Peyer's patch (tissue), 4 donors: ENCODE measurements at regions not wholly inside any gene's neighbourhood (a gene's known extent, or its start where the extent isn't known, plus 50 kb on each side); places are given as distances from the start of the nearest gene placed in this dataset.
"Not testable (repeated sequence)": the region's sequence is repeated elsewhere in the genome, so short reads cannot be mapped to it uniquely, and the experiment has no call there.

Experiments used
- DNase-seq, 3 donors: peaks; one replicate each; pipeline ENCODE4 v3.0.0-alpha.2; 2017 to 2019
- H3K27ac ChIP-seq, 4 donors: fragments of 200-600 bp; sonication (generic); one replicate each; pipeline ENCODE4 v1.5.1; 2016 to 2019
- H3K27me3 ChIP-seq, 2 donors: fragments of 200-600 bp; sonication (generic); one replicate each; pipeline ENCODE4 v1.5.1; 2019
- H3K36me3 ChIP-seq, 3 donors: fragments of 200-600 bp; sonication (generic); one replicate each; pipeline ENCODE4 v1.5.1; 2016 to 2019
- H3K4me1 ChIP-seq, 4 donors: fragments of 200-600 bp; sonication (generic); one replicate each; pipeline ENCODE4 v1.5.1; 2016 to 2019
- H3K4me3 ChIP-seq, 4 donors: fragments of 200-600 bp; sonication (generic); 1 replicate in 3 of 4; 2 replicates in 1 of 4; pipeline ENCODE4 v1.5.1; 2016 to 2019; ENCODE audit warnings: mild to moderate bottlenecking in 1 of 4
- H3K9me3 ChIP-seq, 4 donors: fragments of 200-600 bp; sonication (generic); one replicate each; pipeline ENCODE4 v1.5.1; 2016 to 2019; ENCODE audit warnings: mild to moderate bottlenecking in 1 of 4

DNA sequence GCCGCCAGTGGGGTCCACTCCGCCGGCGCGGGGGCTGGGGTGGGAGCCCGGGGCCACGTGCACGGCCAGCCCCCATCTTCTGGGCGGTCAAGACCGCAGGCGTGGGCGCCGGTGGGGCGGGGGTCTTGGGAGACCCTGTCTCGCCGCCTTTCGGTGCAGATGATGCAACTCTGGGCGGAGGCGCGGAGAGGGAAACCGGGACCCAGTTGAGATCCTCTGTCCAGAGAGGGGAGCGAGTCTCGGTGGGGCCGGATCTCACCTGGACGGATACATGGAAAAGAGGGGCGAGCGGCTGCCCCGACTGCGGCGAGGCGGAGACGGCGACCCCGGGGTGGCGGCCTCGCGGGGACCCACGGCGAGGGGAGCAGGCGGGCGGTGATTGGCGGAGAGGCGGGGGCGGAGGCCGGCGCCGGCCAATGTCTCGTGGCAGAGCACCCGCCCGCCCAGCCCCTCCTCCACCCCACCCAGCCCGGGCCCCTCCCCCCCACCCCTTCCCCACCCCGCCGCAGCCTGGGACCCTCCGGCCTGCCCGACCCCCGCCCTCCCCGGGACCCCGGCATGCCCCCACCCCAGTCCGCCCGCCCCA lies 4054.1 kb upstream of the TPTE start:
- not testable (repeated sequence) for H3K27me3 ChIP-seq, H3K4me1 ChIP-seq, H3K9me3 ChIP-seq, H3K27ac ChIP-seq, H3K36me3 ChIP-seq, DNase-seq, H3K4me3 ChIP-seq

DNA sequence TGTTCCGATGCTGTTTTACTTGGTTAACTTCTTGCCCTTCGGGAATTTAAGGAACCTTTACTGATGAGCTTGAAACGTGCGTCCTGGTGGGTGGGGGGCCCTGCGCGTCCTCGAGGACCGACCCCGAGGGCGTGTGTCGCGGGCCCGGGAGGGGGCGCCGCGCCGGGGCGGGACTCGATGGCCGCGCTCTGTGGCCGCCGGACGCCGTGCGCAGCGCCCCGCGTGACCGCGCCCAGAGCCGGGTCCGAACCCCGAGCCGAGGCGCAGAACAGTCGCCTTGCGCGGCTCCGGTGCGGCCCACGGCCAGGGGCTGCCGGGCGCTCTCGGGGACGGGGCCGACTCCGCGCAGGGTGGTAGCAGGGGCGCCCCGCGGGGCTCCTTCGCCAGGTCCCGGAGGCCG lies 4053.5 kb upstream of the TPTE start:
- not testable (repeated sequence) for DNase-seq, H3K27me3 ChIP-seq, H3K4me1 ChIP-seq, H3K36me3 ChIP-seq, H3K9me3 ChIP-seq, H3K27ac ChIP-seq, H3K4me3 ChIP-seq

DNA sequence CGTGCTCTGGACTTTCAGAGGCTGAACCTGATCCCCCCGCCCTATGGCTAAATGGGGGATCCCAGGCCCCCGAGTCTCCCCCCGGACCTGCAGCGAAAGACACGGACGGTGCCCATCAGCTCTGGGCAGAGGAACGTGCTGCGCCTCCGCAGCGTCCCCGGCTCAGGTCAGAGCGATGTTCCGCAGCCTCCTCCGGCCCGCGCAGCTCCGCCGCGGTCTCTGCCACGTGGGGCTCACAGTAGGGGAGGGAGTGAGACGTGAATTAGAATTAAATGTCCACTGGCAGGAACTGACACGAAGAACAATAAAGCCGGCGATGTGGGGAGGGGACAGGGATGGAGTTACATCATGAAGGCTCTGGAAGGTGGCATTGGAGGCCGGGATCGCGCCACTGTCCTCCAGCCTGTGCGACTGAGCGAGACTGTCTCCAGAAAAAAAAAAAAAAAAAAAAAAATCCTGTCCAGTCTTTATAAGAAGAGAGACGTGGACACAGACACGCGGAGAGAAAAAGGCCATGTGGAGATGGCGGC lies 4053.0 kb upstream of the TPTE start:
- H3K27me3 ChIP-seq, H3K27ac ChIP-seq, H3K9me3 ChIP-seq, DNase-seq, H3K36me3 ChIP-seq, H3K4me3 ChIP-seq, H3K4me1 ChIP-seq: not testable (repeated sequence)

DNA sequence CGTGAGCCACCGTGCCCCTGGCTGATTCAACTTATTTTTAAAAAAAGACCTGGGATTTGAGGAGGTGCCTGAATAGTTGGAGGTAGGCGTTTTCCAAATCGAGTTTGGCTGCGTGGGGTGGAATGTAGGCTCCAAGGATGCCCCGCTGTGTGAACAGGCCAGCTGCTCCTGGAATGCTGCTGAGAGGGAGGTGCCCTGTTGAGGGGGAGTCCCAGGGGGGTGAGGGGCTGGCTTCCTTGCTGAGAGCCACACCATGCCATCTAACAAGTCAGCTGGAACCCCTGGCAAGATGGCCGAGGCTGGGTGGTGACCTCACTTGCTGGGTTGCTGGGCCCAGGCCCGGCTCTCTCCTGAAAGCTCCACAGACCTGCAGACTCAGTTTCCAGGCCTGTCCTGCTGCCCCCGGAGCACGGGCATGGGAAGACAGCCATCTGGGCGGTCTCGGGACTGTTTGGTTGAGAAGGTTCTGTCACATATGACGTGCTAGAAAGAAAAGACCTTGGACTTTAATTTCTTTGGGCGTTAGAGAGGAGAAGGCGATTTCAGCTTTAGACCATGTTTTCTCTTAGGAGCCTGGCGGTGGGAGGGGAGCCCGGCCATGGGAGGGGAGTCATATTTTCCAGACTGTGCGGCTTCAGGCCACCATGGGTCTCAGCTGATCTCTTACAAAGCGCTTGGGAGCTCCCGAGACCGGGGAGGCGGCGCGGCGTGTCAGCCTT lies 4047.0 kb upstream of the TPTE start:
- not testable (repeated sequence) for H3K4me1 ChIP-seq, H3K27me3 ChIP-seq, H3K4me3 ChIP-seq, H3K9me3 ChIP-seq, DNase-seq, H3K36me3 ChIP-seq, H3K27ac ChIP-seq

DNA sequence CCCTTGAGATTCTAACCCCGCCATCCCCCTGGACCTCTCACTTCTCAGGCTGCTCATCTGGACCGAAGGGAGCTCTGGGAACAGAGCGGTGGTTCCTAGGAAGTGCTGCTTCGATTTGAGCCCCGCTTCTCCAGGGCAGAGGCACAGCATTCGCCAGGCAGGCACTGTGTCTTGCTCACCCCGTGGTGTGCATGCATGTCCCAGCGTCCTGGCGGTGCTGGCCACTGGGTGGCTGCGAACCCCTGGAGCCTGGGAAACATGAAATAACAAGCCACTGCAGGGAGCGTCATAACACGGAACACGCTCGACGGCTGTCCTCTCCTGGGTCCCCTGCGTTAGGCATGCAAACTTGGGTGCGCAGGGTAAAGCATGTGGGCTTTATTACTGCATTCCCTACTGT lies 4040.3 kb upstream of the TPTE start:
- H3K27me3 ChIP-seq, H3K4me1 ChIP-seq, H3K4me3 ChIP-seq, H3K27ac ChIP-seq, H3K36me3 ChIP-seq, DNase-seq, H3K9me3 ChIP-seq: not testable (repeated sequence)

DNA sequence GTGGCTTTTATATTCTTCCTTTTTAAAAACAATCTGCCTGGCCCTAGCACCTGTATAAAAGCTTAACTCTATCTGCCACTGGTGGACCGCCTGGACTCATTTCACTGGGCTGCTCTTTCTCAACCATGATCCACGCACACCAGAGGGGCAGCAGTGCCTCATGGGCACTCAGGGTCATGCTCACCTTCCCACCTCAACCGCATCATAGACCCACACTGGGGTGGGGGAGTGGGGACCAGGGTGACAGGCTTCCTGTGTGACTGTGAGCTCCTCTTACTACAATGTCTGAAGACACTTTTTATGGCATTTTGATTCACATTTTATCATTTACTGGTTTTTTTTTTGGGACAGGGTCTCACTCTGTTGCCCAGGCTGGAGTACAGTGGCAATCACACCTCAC lies 4038.8 kb upstream of the TPTE start:
- H3K36me3 ChIP-seq, DNase-seq, H3K4me1 ChIP-seq, H3K27me3 ChIP-seq, H3K4me3 ChIP-seq, H3K9me3 ChIP-seq, H3K27ac ChIP-seq: not testable (repeated sequence)

DNA sequence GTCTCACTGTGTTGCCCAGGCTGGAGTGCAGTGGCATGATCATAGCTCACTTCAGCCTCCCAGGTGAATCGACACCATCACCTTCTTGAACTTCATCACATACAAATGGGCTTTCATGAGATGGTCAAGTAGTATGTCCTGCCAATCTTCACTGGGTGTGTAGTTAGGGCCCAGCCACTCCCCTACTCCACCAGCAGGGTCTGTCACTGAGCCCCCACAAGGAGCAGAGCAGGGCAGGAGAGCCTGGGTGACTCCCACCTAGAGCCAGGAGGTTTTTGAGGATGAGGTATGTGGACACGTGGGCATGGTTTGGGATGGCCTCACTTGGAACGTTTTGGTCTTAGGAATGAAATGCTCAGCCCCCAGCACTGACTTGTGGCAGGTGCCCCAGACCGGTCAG lies 4037.7 kb upstream of the TPTE start:
- not testable (repeated sequence) for DNase-seq, H3K27ac ChIP-seq, H3K4me3 ChIP-seq, H3K27me3 ChIP-seq, H3K9me3 ChIP-seq, H3K36me3 ChIP-seq, H3K4me1 ChIP-seq

DNA sequence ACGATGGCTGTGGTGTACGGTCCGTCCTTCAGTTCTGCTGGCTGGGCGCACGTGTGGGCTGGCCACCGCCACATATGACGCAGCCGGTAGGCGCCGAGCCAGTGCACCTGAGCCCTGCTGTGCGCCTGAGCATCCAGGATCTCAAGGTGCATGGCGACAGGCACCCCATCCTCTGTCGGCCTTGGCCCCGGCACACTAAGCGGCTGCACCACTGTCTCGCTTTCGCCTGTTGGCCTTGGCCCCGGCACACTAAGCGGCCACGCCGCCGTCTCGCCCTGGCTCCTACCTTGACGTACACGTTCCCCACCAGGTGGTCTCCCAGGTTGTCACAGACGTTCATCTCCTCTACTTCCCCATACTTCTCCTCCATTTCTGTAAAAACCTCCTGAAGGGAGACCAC lies 4034.6 kb upstream of the TPTE start:
- H3K27ac ChIP-seq, H3K4me3 ChIP-seq, H3K4me1 ChIP-seq, H3K9me3 ChIP-seq, H3K36me3 ChIP-seq, H3K27me3 ChIP-seq: not testable (repeated sequence)
- DNase-seq = peak in 1 of 3 donors; percentile 3

DNA sequence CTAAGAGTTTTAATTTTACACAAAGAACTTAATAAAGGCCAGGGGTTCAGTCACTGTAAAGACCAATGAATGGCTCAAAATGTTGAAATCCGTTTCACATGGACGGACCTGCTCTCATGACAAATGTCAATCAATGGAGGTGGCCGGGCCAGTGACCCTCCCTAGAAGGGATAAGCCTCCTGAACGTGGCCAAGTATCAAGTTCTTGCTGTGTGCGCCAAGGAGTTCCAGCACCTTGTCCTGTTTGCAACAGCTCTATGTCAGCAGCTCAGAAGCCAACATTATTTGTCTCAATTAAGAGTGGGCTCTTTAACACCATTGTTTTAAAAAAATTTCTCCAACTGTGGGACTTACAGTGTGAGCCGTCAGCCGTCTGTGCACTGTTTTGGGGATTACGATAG lies 4028.7 kb upstream of the TPTE start:
- not testable (repeated sequence) for H3K4me3 ChIP-seq, DNase-seq, H3K9me3 ChIP-seq, H3K4me1 ChIP-seq, H3K36me3 ChIP-seq, H3K27ac ChIP-seq, H3K27me3 ChIP-seq

DNA sequence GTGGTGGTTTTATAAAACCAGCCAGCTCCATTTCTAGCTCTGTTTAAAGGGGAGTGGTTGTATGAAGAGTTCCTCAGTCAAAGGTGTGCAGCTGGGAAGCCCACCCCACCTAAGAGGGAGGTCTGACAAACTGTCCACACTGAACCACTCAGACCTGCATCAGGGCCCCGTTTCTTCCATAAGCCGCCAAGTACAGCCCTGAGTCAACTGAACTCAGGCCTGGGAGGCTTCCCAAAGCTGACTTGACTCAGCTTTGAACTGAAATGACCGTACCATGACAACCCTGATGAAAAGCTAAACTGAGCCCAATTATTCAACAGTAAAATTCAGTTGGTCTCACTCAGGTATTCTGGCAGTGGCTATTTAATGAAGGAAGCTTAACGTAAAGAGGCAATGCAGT lies 4027.4 kb upstream of the TPTE start:
- not testable (repeated sequence) for H3K9me3 ChIP-seq, H3K27me3 ChIP-seq, DNase-seq, H3K27ac ChIP-seq, H3K4me3 ChIP-seq, H3K36me3 ChIP-seq, H3K4me1 ChIP-seq

DNA sequence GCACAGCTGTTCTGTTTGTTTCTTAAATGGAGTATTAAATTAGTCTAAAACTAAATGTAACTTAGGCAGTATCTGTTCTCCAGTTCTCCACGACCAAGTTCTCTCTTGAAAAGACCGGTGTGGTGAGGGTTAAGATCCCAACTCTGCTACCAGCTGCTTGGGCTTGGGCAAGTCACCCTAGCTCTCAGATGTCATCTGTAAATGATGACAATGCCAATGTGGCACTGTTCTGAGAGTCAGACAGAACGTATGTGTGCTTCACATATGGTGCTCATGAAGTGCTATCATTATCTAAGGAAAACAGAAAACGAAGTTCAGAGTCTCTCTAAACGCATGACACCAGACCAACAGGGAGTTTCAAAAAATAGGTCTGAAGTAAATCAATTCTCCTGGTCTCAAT lies 4025.0 kb upstream of the TPTE start:
- H3K27ac ChIP-seq, H3K4me3 ChIP-seq, DNase-seq, H3K27me3 ChIP-seq, H3K9me3 ChIP-seq, H3K4me1 ChIP-seq, H3K36me3 ChIP-seq: not testable (repeated sequence)

DNA sequence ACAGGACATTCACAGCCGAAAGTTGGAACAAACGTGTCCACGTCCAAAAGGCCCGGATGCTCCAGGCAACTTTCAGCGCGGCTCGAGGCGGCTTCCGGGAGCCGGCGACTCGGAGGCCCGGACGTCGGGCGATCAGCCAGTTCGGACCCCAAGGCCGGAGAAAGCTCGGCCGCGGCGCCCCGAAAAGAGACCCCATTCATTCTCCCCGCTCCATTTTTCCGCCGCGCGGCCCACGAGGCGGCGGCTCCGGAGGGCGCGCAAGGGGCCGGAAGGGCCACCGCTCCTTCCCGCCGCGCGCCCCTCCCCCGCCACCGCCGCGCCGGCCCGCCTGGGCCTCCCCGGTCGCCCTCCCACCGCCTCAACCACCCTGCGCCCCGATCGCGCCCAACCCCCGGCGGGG lies 4022.7 kb upstream of the TPTE start:
- H3K9me3 ChIP-seq = not testable (repeated sequence)
- DNase-seq = peak in 2 of 3 donors; percentile 43 to 62
- peak overlapping the region in 2 of 4 donors; percentile 72 to 83 for H3K27ac ChIP-seq

DNA sequence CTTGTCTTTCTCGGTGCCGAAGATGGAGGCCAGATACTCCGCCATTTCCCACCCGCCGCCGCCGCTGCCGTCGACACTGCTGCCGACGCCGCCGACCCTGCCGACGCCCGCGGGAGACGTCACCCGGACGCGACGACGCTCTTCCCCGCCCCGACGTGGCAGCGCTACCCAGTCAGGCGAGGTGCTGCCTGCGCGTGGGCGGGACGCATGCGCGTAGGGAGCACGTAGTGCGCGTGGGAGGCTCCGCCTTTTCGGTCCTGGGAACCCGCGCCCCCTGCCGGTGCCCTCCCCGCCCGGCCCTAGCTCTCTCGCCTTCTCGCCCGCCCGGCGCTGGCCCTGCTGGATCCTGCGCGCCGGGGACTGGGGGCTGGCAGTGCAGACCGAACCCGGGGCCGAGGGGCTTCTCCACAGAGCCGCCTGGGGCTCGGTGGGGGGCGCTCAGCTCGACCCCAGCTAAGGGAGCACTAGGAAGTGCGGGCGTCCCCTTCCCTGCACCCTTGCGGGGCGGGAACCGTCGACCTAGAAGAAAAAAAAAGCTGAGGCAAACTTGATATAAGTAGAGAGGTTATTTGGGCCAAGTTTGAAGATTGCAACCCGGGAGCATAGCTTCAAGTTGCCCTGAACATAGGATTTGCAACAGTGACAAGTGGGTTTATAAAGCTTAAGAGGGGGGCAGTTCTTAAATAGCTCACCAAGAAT lies 4022.1 kb upstream of the TPTE start:
- H3K9me3 ChIP-seq, H3K36me3 ChIP-seq, H3K27me3 ChIP-seq, H3K4me1 ChIP-seq: not testable (repeated sequence)
- peak overlapping the region in 2 of 4 donors; percentile 59 to 68 for H3K4me3 ChIP-seq
- H3K27ac ChIP-seq = peak overlapping the region in 1 of 4 donors; percentile 83
- DNase-seq = peak in 1 of 3 donors; percentile 70

More for the DNA sequence above, 4022.7 kb upstream of the TPTE start:
- not testable (repeated sequence) for H3K27me3 ChIP-seq, H3K36me3 ChIP-seq, H3K4me1 ChIP-seq
- H3K4me3 ChIP-seq = peak overlapping the region in 2 of 4 donors; percentile 59 to 68

DNA sequence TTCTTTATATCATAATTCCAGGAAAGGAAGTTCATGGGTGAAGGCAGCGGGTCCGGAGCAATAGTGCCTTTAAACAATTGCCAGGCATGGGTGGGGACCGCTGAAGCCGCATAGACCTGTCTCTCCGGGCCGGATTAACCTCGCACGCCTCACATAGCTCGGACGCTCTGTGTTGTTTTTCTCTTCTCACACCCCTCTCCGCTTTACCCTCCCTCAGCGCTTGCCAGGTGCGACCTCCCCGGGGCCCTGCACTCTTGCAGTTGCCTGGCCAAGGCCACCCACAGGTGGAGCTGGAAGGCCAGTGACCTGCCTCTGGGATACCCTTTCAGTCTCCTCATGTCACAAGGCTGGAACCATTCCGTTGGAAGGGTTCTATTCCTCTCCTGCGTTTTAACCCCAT lies 4021.5 kb upstream of the TPTE start:
- not testable (repeated sequence) for H3K36me3 ChIP-seq

DNA sequence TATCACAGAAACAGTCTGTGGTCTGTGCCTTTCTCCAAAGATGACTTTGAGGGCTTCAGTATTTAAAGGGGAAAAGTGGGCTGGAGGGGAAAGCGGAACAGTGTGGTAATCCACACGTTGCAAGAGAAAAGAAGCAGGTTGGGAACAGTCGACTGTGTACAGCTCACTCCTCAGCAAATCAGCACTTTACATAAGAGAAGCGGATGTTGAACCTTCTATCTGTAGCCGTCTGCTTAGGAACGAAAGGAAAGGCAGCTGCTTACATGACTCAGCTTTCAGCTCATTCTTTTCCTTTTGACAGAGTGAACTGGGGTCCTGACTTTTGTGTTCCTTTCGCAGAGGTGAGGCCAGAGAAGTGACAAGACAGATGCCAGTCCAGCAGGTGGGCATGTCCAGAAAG lies 4020.7 kb upstream of the TPTE start:
- H3K27ac ChIP-seq, H3K4me3 ChIP-seq, H3K36me3 ChIP-seq, DNase-seq, H3K9me3 ChIP-seq, H3K27me3 ChIP-seq, H3K4me1 ChIP-seq: not testable (repeated sequence)

More for the DNA sequence above, 4021.5 kb upstream of the TPTE start:
- H3K4me1 ChIP-seq, H3K27me3 ChIP-seq, DNase-seq, H3K9me3 ChIP-seq, H3K4me3 ChIP-seq, H3K27ac ChIP-seq: not testable (repeated sequence)
